ENCODE measurements at regions not wholly inside any gene's neighbourhood (a gene's known extent, or its start where the extent isn't known, plus 50 kb on each side); places are given as distances from the start of the nearest gene placed in this dataset.

DNA sequence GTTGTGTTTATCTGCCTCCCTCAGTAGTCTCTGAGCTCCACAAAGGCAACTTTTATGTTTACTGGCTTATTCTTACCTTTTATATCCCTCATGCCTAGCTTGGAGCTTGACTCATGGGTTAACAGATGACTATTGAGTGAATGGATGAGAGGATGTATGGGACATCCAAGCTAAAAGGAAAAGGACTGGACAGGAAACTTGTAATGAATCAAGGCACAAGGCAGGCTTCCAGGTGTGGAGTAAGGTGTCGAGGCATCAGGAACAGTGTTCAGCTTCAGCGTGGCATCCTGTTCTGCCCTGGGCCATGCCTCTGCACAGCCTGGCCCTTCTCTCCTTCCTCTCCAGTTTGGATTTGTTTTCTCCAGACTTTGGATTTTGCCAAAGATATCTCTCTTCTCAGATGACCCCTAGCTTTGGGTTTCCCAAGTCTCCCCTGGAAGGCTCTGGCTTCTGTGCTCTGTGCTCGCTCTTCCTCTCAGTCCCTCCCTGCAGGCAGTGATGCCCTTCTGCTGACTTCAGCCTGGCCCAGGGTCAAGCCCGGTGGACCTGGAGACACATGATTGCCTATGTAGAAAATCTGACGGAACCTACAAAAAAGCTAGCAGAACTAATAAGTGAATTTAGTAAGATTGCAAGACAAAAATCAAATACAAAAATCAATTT is 367.3 kb downstream of the CXCL12 start:
- no peak for DNase-seq
- ATAC-seq = no peak
- Histone ChIP-seq H3K27ac (peak overlapping the region; percentile 20), H3K36me3 (no peaks in the 10 kb centered on the region), H3K9me3 (no peaks in the 10 kb centered on the region), H3K4me1 (no peaks in the 10 kb centered on the region), H3K27me3 (no peaks in the 10 kb centered on the region), H3K4me3 (no peak overlapping the region)
- TF ChIP-seq, protein P1, sequence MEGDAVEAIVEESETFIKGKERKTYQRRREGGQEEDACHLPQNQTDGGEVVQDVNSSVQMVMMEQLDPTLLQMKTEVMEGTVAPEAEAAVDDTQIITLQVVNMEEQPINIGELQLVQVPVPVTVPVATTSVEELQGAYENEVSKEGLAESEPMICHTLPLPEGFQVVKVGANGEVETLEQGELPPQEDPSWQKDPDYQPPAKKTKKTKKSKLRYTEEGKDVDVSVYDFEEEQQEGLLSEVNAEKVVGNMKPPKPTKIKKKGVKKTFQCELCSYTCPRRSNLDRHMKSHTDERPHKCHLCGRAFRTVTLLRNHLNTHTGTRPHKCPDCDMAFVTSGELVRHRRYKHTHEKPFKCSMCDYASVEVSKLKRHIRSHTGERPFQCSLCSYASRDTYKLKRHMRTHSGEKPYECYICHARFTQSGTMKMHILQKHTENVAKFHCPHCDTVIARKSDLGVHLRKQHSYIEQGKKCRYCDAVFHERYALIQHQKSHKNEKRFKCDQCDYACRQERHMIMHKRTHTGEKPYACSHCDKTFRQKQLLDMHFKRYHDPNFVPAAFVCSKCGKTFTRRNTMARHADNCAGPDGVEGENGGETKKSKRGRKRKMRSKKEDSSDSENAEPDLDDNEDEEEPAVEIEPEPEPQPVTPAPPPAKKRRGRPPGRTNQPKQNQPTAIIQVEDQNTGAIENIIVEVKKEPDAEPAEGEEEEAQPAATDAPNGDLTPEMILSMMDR (IDR thresholded peaks at IDR 0.05) = no peak
- intact Hi-C loops (cut with DNase I) = no loop called here

- Histone ChIP-seq H3K9me3 (no peaks in the 10 kb centered on the region), H3K4me1 (no peaks in the 10 kb centered on the region), H3K27me3 (no peaks in the 10 kb centered on the region), H3K4me3 (no peak overlapping the region), H3K27ac (peak overlapping the region; percentile 20), H3K36me3 (no peaks in the 10 kb centered on the region)
- intact Hi-C loops (cut with DNase I) = no loop called here
- ATAC-seq (no peak), DNase-seq (no peak)
- TF ChIP-seq, protein P1 (IDR thresholded peaks at IDR 0.05) = no peak
Measured at GRCh38 chr10:44016589-44017482, 368.1 kb downstream of the CXCL12 start.

- DNase-seq = no peak
- ATAC-seq = no peak
- H3K27me3 ChIP-seq = no peaks in the 10 kb centered on the region
- H3K36me3 ChIP-seq = no peaks in the 10 kb centered on the region
- TF ChIP-seq, protein P1 (IDR thresholded peaks at IDR 0.05) = no peak
- no peaks in the 10 kb centered on the region for H3K4me1 ChIP-seq
- H3K9me3 ChIP-seq = no peaks in the 10 kb centered on the region
- no peak overlapping the region for H3K27ac ChIP-seq
- intact Hi-C loops (cut with DNase I) = no loop called here
- no peak overlapping the region for H3K4me3 ChIP-seq
Measured at GRCh38 chr10:44015702-44016500, 367.2 kb upstream of the ZNF32 start.

- TF ChIP-seq, protein P1 (IDR thresholded peaks at IDR 0.05) = no peak
- no peak for DNase-seq
- H3K9me3 ChIP-seq = no peaks in the 10 kb centered on the region
- H3K27me3 ChIP-seq = no peaks in the 10 kb centered on the region
- no peaks in the 10 kb centered on the region for H3K36me3 ChIP-seq
- H3K4me3 ChIP-seq = no peak overlapping the region
- intact Hi-C loops (cut with DNase I) = no loop called here
- ATAC-seq = no peak
- H3K27ac ChIP-seq = no peak overlapping the region
- H3K4me1 ChIP-seq = no peaks in the 10 kb centered on the region
Measured at GRCh38 chr10:44014644-44015250, 366.1 kb upstream of the ZNF32 start.

- no peak for ATAC-seq
- H3K4me3 ChIP-seq = no peak overlapping the region
- no peaks in the 10 kb centered on the region for H3K4me1 ChIP-seq
- intact Hi-C loops (cut with DNase I) = no loop called here
- H3K27ac ChIP-seq = no peak overlapping the region
- H3K36me3 ChIP-seq = no peaks in the 10 kb centered on the region
- TF ChIP-seq, protein P1 (IDR thresholded peaks at IDR 0.05) = no peak
- no peak for DNase-seq
- no peaks in the 10 kb centered on the region for H3K9me3 ChIP-seq
- no peaks in the 10 kb centered on the region for H3K27me3 ChIP-seq
Measured at GRCh38 chr10:44013981-44014380, 365.3 kb upstream of the ZNF32 start.
